ENCODE measurements at regions not wholly inside any gene's neighbourhood (a gene's known extent, or its start where the extent isn't known, plus 50 kb on each side); places are given as distances from the start of the nearest gene placed in this dataset.

DNA sequence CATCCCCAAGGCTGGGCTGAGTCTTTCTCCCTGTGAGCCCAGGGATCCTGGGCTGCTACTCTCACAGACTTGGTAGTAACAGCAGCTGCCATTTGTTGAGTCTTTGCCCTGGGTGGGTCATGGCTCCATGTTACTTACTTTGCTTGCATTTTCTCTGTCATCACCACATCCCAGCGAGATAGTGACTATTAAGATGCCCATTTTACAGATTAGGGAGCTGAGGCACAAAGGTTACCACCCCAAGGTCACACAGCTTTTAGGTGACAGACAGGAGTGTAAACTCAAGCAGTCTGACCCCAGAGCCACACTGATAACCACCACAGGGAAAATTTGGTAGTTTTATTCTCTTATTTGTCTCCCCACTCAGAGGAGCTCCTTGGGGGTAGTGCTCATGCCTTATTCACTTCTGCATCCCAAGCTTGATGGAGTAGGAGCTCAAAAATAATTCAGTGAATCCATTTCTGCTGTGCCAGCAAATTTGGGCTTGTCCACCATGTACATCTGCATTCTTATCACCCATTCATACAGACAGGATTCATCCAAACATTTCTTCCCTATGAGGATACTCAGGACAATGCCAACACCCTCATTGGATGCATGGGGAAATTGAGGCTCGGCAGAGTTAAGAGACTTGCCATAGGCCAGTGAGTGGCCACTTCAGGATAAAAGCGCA, 263.2 kb downstream of the CBLN1 start:
- TF ChIP-seq EZH2 (IDR thresholded peaks at IDR 0.05) (no peak), POLR2AphosphoS5 (IDR thresholded peaks at IDR 0.05; ENCODE audit: borderline replicate concordance, low read depth, low read length) (no peak), FOXP2 (optimal IDR thresholded peaks at IDR 0.05; ENCODE audit: control extremely low read depth, extremely low read length, insufficient read depth) (no peak)
